GM12873 (cell line): ENCODE measurements at regions not wholly inside any gene's neighbourhood (a gene's known extent, or its start where the extent isn't known, plus 50 kb on each side); places are given as distances from the start of the nearest gene placed in this dataset.

ENCODE experiments used
- TF ChIP-seq, protein P1 (sequence below): IDR thresholded peaks from 2 replicates; pipeline ENCODE4 v1.5.1; 2012; ENCODE audit warnings: low read depth, mild to moderate bottlenecking, moderate library complexity, low read length, control low read depth; ENCODE audit not compliant: insufficient read depth; ENCODE audit errors: missing control alignments

DNA sequence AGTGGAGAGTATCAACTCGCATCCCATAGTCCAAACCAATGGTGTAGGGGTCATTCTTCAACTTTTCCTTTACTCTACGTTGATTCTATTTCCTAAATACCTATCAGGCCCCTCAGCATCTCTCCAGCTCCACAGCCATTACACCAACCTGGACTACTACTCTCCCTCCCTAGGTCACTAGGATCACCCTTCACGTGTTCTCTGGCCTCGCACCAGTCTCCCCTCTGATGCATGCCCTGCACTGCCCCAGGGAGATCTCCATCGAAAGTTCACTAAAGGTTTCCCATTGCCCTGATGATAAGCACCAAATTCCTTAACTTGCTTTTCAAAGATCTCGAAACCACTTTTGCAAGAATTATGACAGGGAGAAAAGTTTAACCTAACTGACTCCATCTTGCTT is 421.5 kb downstream of the TSHZ3 start:
- TF ChIP-seq, protein P1, sequence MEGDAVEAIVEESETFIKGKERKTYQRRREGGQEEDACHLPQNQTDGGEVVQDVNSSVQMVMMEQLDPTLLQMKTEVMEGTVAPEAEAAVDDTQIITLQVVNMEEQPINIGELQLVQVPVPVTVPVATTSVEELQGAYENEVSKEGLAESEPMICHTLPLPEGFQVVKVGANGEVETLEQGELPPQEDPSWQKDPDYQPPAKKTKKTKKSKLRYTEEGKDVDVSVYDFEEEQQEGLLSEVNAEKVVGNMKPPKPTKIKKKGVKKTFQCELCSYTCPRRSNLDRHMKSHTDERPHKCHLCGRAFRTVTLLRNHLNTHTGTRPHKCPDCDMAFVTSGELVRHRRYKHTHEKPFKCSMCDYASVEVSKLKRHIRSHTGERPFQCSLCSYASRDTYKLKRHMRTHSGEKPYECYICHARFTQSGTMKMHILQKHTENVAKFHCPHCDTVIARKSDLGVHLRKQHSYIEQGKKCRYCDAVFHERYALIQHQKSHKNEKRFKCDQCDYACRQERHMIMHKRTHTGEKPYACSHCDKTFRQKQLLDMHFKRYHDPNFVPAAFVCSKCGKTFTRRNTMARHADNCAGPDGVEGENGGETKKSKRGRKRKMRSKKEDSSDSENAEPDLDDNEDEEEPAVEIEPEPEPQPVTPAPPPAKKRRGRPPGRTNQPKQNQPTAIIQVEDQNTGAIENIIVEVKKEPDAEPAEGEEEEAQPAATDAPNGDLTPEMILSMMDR, result no peak

DNA sequence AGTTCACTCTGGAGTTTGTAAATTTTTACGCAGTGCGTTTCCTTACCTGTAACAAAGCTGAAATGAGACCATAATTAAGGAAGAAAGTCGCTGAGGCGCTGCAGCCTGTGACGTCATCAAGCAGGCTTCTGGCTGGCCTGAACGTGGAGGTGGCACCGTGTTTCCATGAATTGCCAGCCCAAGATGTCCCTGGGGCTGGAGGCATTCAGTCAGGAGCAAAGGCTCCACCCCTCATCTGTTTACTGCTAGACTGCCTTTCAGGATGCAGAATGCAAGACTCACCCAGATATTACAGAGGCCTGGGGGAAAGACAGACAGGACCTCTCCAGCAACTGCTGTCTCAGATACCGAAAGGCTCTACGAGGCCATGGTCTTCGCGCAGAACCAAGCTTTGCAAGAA is 424.6 kb downstream of the TSHZ3 start:
- TF ChIP-seq, protein P1, result no peak

DNA sequence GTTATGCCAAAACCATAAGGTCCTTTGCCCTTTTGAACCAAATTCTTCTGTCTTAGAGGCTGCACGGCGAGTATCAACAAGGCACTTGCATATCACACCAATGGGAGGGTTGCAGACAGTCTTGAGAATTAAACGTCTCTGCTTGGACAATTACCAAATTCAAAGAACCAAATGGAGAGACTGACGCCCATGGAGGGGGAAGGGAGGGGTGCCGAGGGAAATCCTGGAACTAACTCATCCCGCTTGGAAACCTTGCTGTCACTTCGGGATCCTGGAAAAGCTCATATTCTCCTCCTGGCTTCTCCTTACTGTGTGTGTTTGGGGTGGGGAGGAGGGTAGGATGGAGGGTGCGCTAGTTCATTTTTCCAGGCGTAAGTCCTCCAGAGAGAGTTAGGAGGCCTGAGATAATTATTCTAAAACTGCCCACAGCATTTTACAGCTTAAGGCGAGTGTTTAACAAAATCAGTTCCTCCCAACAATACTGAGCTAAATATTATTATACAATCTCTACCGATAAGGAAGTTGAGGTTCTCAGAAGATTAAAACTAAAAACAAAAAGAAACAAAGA is 425.1 kb downstream of the TSHZ3 start:
- TF ChIP-seq, protein P1, result no peak

DNA sequence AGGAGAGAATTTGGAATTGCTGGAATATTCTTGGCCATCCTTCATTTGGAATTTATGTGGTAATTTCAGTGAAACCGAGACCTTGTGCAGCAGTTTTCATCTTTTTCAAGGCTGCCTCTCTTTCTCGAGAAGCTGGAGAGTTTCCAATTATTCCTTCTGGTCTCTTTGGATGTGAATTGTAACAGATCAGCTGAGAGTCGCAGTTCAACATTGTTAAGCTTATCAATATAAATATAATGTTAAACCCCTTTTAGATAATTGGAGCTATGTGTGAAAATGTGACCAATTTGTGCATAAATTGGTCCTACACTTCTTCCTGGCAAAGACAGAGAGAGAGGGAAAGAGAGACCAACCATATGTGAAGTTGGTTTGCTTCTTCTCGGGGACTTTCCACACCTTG is 425.6 kb downstream of the TSHZ3 start:
- TF ChIP-seq, protein P1, result no peak

DNA sequence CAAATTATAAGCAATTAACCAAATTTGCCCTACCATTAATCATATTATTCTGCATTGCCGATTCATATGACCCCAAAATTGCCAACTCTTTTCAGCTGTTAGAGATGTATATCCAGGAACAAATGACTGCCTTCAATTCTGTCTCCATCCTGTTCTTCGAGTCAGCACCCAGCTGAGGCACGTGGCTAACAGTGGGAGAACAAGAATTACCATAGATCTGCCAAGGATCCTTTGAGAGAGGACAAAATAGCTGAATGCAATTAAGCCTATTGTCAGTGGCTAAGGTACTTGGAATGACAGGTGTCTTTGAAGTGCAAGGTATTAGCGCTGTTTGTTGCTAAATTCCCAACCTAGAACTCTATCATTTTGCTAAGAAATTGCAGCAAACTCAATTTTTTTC is 426.1 kb downstream of the TSHZ3 start:
- TF ChIP-seq, protein P1, result no peak

DNA sequence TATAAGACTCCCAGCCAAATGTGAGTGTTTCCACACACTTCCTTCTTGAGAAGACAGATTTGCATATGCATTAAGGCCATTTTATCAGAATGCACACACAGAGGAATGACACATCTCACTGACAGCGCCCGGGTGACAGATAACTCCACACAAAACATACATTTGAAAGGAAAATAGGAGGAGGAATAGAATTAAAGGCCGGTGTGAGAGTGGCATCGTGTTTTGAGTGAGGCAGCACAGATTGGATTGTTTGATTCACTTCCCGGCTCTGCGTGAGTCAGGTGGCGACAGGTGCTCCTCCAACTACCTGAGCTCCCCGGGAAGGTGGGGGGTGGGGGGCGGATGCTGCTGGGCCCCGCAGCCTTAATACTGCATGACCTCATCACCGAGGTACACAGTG is 429.0 kb downstream of the TSHZ3 start:
- TF ChIP-seq, protein P1, result no peak

DNA sequence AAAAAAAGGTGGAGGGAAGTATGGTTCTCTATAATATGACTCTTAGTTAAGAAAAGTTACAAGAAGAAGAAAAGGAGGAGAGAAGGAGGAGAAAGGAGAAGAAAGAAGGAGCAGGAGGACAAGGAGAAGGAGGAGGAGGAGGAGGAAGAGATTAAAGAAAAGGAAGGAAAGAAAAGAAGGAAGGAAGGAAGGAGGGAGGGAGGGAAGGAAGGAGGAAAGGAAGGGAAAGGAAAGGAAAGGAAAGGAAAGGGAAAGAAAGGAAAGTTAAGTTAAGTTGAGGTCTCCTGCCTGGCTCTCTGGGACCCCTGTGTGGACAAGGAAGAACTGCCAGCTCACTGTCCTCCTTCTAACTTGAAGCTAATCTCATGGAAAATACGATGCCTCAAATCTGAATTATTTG is 429.5 kb downstream of the TSHZ3 start:
- TF ChIP-seq, protein P1, result no peak

DNA sequence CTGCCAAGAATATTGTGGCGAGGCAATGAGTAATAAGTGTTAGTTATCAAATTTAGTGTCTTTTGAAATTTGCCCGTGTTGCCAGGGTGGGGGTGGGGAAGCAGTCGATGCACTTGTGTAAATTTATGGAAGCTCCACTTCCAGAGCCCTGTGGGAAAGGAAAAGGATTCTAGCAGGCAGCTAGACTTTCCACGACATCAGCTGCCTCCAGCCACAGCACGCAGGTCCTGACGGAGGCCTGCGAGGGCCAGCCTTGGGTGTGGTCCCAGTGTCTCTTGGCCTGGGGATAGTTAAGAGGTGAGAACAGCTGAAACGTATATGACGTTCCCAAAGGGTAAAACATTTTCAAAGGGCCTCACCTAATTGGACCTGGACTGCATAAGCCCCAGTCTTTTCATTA is 433.0 kb downstream of the TSHZ3 start:
- TF ChIP-seq, protein P1, result no peak
